Testis (tissue), 2 donors: ENCODE measurements at regions not wholly inside any gene's neighbourhood (a gene's known extent, or its start where the extent isn't known, plus 50 kb on each side); places are given as distances from the start of the nearest gene placed in this dataset.

Experiments
- CTCF ChIP-seq, 3 experiments: fragments of 450-650 bp in 2 of 3; fragments of 200-600 bp in 1 of 3; sonication (generic) in 1 of 3; IDR thresholded peaks; one replicate each; pipeline ENCODE4 v1.5.1; 2016 to 2019; ENCODE audit warnings: antibody characterized with exemption in 3 of 3, mild to moderate bottlenecking in 2 of 3, moderate library complexity in 1 of 3
- POLR2A ChIP-seq: fragments of 450-650 bp; IDR thresholded peaks from one replicate; pipeline ENCODE4 v1.6.1; 2017; ENCODE audit warnings: antibody characterized with exemption, mild to moderate bottlenecking, moderate library complexity

GRCh38 chr11:11167806-11168205 is 185.2 kb downstream of the CSNK2A3 start:
- TF ChIP-seq CTCF (IDR thresholded peaks at IDR 0.05) = no peak
- TF ChIP-seq POLR2A = no peak
